ENCODE measurements at regions not wholly inside any gene's neighbourhood (a gene's known extent, or its start where the extent isn't known, plus 50 kb on each side); places are given as distances from the start of the nearest gene placed in this dataset.

- TF ChIP-seq CTCF (IDR thresholded peaks at IDR 0.05 in 2 of 3, conservative IDR thresholded peaks at IDR 0.05 in 1 of 3; ENCODE audit: borderline replicate concordance in 1 of 3, insufficient read depth in 1 of 3, low read depth in 2 of 3, low read length in 2 of 3) (no peak), POLR2A (IDR thresholded peaks at IDR 0.05; ENCODE audit: borderline replicate concordance, extremely low read depth, insufficient read depth, insufficient read length) (no peak), EZH2 (IDR thresholded peaks at IDR 0.05) (no peak), EZH2phosphoT487 (IDR thresholded peaks at IDR 0.05; ENCODE audit: borderline replicate concordance) (no peak), SIN3A (IDR thresholded peaks at IDR 0.05; ENCODE audit: low read depth) (no peak), ZNF274 (IDR thresholded peaks at IDR 0.05; ENCODE audit: low read depth, low read length) (no peak), ELF1 (IDR thresholded peaks at IDR 0.05; ENCODE audit: borderline replicate concordance, low read depth) (no peak), YY1 (IDR thresholded peaks at IDR 0.05; ENCODE audit: extremely low read depth, insufficient replicate concordance, low read depth, low read length) (no peak)
Observed at GRCh38 chr4:35166466-35166865, 1077.8 kb downstream of the ARAP2 start.

Data from HCT116 (cell line).